ENCODE measurements at regions not wholly inside any gene's neighbourhood (a gene's known extent, or its start where the extent isn't known, plus 50 kb on each side); places are given as distances from the start of the nearest gene placed in this dataset.

- peak; percentile 71 for DNase-seq
Measured at GRCh38 chr12:75900226-75900625, 131.3 kb downstream of the PHLDA1 start.

GRCh38 chr12:75894965-75895754 is 136.4 kb downstream of the PHLDA1 start:
- no peak for DNase-seq

- no peak for DNase-seq
Measured at GRCh38 chr12:75893765-75894164, 137.8 kb downstream of the PHLDA1 start.

- no peak for DNase-seq
Measured at GRCh38 chr12:75892731-75893408, 138.7 kb downstream of the PHLDA1 start.

- no peak for DNase-seq
Measured at GRCh38 chr12:75891072-75891471, 140.5 kb downstream of the PHLDA1 start.

GRCh38 chr12:75890660-75891059 is 140.9 kb downstream of the PHLDA1 start:
- no peak for DNase-seq

GRCh38 chr12:75890141-75890540 is 141.4 kb downstream of the PHLDA1 start:
- no peak for DNase-seq

- DNase-seq, result peak; percentile 80
Measured at GRCh38 chr12:75888874-75889613, 142.5 kb downstream of the PHLDA1 start.

GRCh38 chr12:75888399-75888798 is 143.2 kb downstream of the PHLDA1 start:
- no peak for DNase-seq

GRCh38 chr12:75887979-75888378 is 143.6 kb downstream of the PHLDA1 start:
- DNase-seq, result no peak

- no peak for DNase-seq
Measured at GRCh38 chr12:75884465-75884985, 147.1 kb downstream of the PHLDA1 start.

GRCh38 chr12:75883241-75883640 is 148.3 kb downstream of the PHLDA1 start:
- DNase-seq, result no peak

- DNase-seq, result no peak
Measured at GRCh38 chr12:75882421-75882820, 149.2 kb downstream of the PHLDA1 start.

GRCh38 chr12:75881920-75882319 is 149.7 kb downstream of the PHLDA1 start:
- no peak for DNase-seq

GRCh38 chr12:75877763-75878621 is 153.6 kb downstream of the PHLDA1 start:
- DNase-seq, result peak; percentile 54

- DNase-seq, result no peak
Measured at GRCh38 chr12:75876832-75877762, 154.5 kb downstream of the PHLDA1 start.

- no peak for DNase-seq
Measured at GRCh38 chr12:75874441-75874840, 157.1 kb downstream of the PHLDA1 start.

- no peak for DNase-seq
Measured at GRCh38 chr12:75872762-75873161, 158.8 kb downstream of the PHLDA1 start.

- DNase-seq, result no peak
Measured at GRCh38 chr12:75870878-75871277, 160.7 kb downstream of the PHLDA1 start.

GRCh38 chr12:75868501-75868900 is 163.1 kb downstream of the PHLDA1 start:
- DNase-seq, result no peak

- DNase-seq, result no peak
Measured at GRCh38 chr12:75865315-75865714, 166.3 kb downstream of the PHLDA1 start.
